ENCODE measurements at regions not wholly inside any gene's neighbourhood (a gene's known extent, or its start where the extent isn't known, plus 50 kb on each side); places are given as distances from the start of the nearest gene placed in this dataset.

DNA sequence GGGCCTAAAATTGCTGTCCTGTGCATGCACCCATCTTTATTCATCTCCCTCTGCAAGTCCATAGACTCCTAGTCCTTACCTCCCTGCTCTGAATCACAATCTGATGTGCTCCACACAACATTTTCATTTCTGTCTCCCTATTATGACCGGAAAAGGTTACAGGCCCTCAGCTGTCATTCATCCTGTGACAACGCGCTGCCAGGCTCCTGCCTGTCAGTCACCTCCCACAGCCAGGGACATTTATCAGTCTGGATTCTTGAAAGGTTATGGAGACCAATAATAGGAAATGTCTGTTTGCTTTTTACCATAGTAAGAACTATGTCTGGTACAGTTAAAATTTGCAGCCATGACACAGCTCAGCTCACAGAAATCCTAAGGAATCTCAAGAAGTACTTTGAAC lies 197.1 kb downstream of the RDH14 start:
- Histone ChIP-seq H2BK120ac (ENCODE audit: low read depth, low read length) (no peak overlapping the region), H3K79me2 (ENCODE audit: control insufficient read depth, insufficient read depth, low read length) (no peaks in the 10 kb centered on the region), H2BK5ac (ENCODE audit: low read length) (no peak overlapping the region), H2AK5ac (ENCODE audit: low read length) (no peak overlapping the region), H4K8ac (ENCODE audit: low read depth, low read length) (no peak overlapping the region), H3K56ac (ENCODE audit: low read length) (no peak overlapping the region), H2BK15ac (replicated peaks; ENCODE audit: low read depth) (no peak overlapping the region), H3K36me3 (ENCODE audit: control insufficient read depth, insufficient read depth, low read length) (no peaks in the 10 kb centered on the region), H3K27me3 (ENCODE audit: insufficient read depth, low read length, poor library complexity) (no peaks in the 10 kb centered on the region), H3K9ac (ENCODE audit: low read length) (no peak overlapping the region), H3K4me3 (ENCODE audit: low read length) (no peak overlapping the region), H3K4me1 (ENCODE audit: control insufficient read depth, low read depth, low read length) (no peaks in the 10 kb centered on the region), H3K18ac (ENCODE audit: low read length) (no peak overlapping the region), H3K23ac (ENCODE audit: low read length) (no peak overlapping the region), H3K4ac (ENCODE audit: low read depth, low read length) (no peak overlapping the region), H3K4me2 (ENCODE audit: low read length) (no peak overlapping the region), H3K27ac (ENCODE audit: low read depth, low read length) (no peak overlapping the region), H4K5ac (ENCODE audit: low read length) (no peak overlapping the region), H3K79me1 (ENCODE audit: low read length) (no peaks in the 10 kb centered on the region)
- no peak for DNase-seq
- WGBS (ENCODE audit: extremely low coverage, insufficient coverage, low lambda C conversion rate): no CpG with 5 or more reads among the region's 3 CpGs

DNA sequence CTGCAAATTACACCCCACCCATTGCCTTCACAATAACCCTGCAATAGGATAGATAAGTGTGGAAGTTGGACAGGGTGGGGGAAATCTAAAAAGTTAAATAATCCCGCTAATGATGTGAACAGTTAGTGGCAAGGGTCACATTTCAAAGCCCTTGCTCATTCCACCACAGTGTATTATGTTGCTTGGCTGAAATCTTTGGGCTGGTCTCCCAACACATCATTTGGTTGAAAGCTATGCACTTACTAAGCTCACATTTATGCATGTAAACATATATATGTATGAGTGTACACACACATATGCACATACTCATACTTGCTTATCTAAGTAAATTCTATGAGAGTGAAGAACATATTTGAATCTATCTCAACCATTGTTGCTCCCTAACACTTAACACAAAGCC lies 197.8 kb downstream of the RDH14 start:
- H3K4ac ChIP-seq (ENCODE audit: low read depth, low read length): no peak overlapping the region
- no peak overlapping the region for H3K4me2 ChIP-seq (ENCODE audit: low read length)

DNA sequence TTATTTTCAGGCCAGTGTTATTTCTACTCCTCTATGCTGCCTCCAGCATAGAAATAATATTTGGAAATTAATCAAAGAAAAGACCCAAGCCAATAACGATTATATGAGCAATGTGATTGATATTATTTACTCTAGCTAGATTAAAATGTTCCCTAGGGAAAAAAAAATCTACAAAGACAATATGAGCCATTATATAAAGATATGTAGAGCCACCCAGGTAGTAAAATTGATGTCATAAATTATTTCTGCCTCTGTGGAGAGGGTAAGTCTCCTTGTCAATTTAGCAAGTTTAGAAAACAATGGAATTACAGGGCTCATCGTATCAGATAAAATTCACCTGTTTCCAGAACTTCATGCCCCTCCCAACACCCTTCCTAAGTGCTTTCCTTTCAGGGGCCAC lies 202.9 kb downstream of the RDH14 start:
- WGBS (ENCODE audit: extremely low coverage, insufficient coverage, low lambda C conversion rate): no CpG with 5 or more reads among the region's 2 CpGs
- no peak for DNase-seq

More for the DNA sequence above, 197.8 kb downstream of the RDH14 start:
- H3K4me1 ChIP-seq (ENCODE audit: control insufficient read depth, low read depth, low read length): no peaks in the 10 kb centered on the region
- H3K18ac ChIP-seq (ENCODE audit: low read length): no peak overlapping the region
- H3K36me3 ChIP-seq (ENCODE audit: control insufficient read depth, insufficient read depth, low read length): no peaks in the 10 kb centered on the region
- no peak overlapping the region for H3K9ac ChIP-seq (ENCODE audit: low read length)
- no peak overlapping the region for H2BK120ac ChIP-seq (ENCODE audit: low read depth, low read length)
- H2BK15ac ChIP-seq (replicated peaks; ENCODE audit: low read depth): no peak overlapping the region
- no peak overlapping the region for H3K27ac ChIP-seq (ENCODE audit: low read depth, low read length)
- no peak overlapping the region for H4K8ac ChIP-seq (ENCODE audit: low read depth, low read length)
- H2AK5ac ChIP-seq (ENCODE audit: low read length): no peak overlapping the region
- no peak overlapping the region for H2BK5ac ChIP-seq (ENCODE audit: low read length)
- no peak for DNase-seq
- H3K79me1 ChIP-seq (ENCODE audit: low read length): no peaks in the 10 kb centered on the region
- no peak overlapping the region for H3K23ac ChIP-seq (ENCODE audit: low read length)
- no peaks in the 10 kb centered on the region for H3K27me3 ChIP-seq (ENCODE audit: insufficient read depth, low read length, poor library complexity)
- WGBS (ENCODE audit: extremely low coverage, insufficient coverage, low lambda C conversion rate): no CpG with 5 or more reads among the region's 1 CpG
- H3K56ac ChIP-seq (ENCODE audit: low read length): no peak overlapping the region
- no peak overlapping the region for H4K5ac ChIP-seq (ENCODE audit: low read length)
- H3K79me2 ChIP-seq (ENCODE audit: control insufficient read depth, insufficient read depth, low read length): no peaks in the 10 kb centered on the region
- H3K4me3 ChIP-seq (ENCODE audit: low read length): no peak overlapping the region

GRCh38 chr2:18356676-18357075 lies 203.8 kb downstream of the RDH14 start:
- H4K8ac ChIP-seq (ENCODE audit: low read depth, low read length): no peak overlapping the region
- H3K9ac ChIP-seq (ENCODE audit: low read length): no peak overlapping the region
- no peaks in the 10 kb centered on the region for H3K4me1 ChIP-seq (ENCODE audit: control insufficient read depth, low read depth, low read length)
- H3K79me1 ChIP-seq (ENCODE audit: low read length): no peaks in the 10 kb centered on the region
- H3K4me2 ChIP-seq (ENCODE audit: low read length): no peak overlapping the region
- H4K5ac ChIP-seq (ENCODE audit: low read length): no peak overlapping the region
- H2AK5ac ChIP-seq (ENCODE audit: low read length): no peak overlapping the region
- H3K56ac ChIP-seq (ENCODE audit: low read length): no peak overlapping the region
- H3K79me2 ChIP-seq (ENCODE audit: control insufficient read depth, insufficient read depth, low read length): no peaks in the 10 kb centered on the region
- no peak overlapping the region for H3K4me3 ChIP-seq (ENCODE audit: low read length)
- no CpG with 5 or more reads among the region's 2 CpGs for WGBS (ENCODE audit: extremely low coverage, insufficient coverage, low lambda C conversion rate)
- H2BK5ac ChIP-seq (ENCODE audit: low read length): no peak overlapping the region
- H3K4ac ChIP-seq (ENCODE audit: low read depth, low read length): no peak overlapping the region
- H3K27me3 ChIP-seq (ENCODE audit: insufficient read depth, low read length, poor library complexity): no peaks in the 10 kb centered on the region
- H3K27ac ChIP-seq (ENCODE audit: low read depth, low read length): no peak overlapping the region
- no peak overlapping the region for H3K18ac ChIP-seq (ENCODE audit: low read length)
- no peak overlapping the region for H2BK120ac ChIP-seq (ENCODE audit: low read depth, low read length)
- H3K23ac ChIP-seq (ENCODE audit: low read length): no peak overlapping the region
- DNase-seq: peak; percentile 8
- no peak overlapping the region for H2BK15ac ChIP-seq (replicated peaks; ENCODE audit: low read depth)
- H3K36me3 ChIP-seq (ENCODE audit: control insufficient read depth, insufficient read depth, low read length): no peaks in the 10 kb centered on the region

More for the DNA sequence above, 202.9 kb downstream of the RDH14 start:
- Histone ChIP-seq H2BK120ac (ENCODE audit: low read depth, low read length) (no peak overlapping the region), H3K27me3 (ENCODE audit: insufficient read depth, low read length, poor library complexity) (no peaks in the 10 kb centered on the region), H3K9ac (ENCODE audit: low read length) (no peak overlapping the region), H2BK5ac (ENCODE audit: low read length) (no peak overlapping the region), H2AK5ac (ENCODE audit: low read length) (no peak overlapping the region), H3K4me2 (ENCODE audit: low read length) (no peak overlapping the region), H3K36me3 (ENCODE audit: control insufficient read depth, insufficient read depth, low read length) (no peaks in the 10 kb centered on the region), H3K27ac (ENCODE audit: low read depth, low read length) (no peak overlapping the region), H3K79me2 (ENCODE audit: control insufficient read depth, insufficient read depth, low read length) (no peaks in the 10 kb centered on the region), H3K79me1 (ENCODE audit: low read length) (no peaks in the 10 kb centered on the region), H3K4me3 (ENCODE audit: low read length) (no peak overlapping the region), H3K18ac (ENCODE audit: low read length) (no peak overlapping the region), H2BK15ac (replicated peaks; ENCODE audit: low read depth) (no peak overlapping the region), H4K8ac (ENCODE audit: low read depth, low read length) (no peak overlapping the region), H3K4ac (ENCODE audit: low read depth, low read length) (no peak overlapping the region), H3K56ac (ENCODE audit: low read length) (no peak overlapping the region), H3K4me1 (ENCODE audit: control insufficient read depth, low read depth, low read length) (no peaks in the 10 kb centered on the region), H4K5ac (ENCODE audit: low read length) (no peak overlapping the region), H3K23ac (ENCODE audit: low read length) (no peak overlapping the region)

- Histone ChIP-seq H2BK5ac (ENCODE audit: low read length) (no peak overlapping the region), H4K5ac (ENCODE audit: low read length) (no peak overlapping the region), H3K4me2 (ENCODE audit: low read length) (no peak overlapping the region), H2AK5ac (ENCODE audit: low read length) (no peak overlapping the region), H4K8ac (ENCODE audit: low read depth, low read length) (no peak overlapping the region), H3K79me1 (ENCODE audit: low read length) (no peaks in the 10 kb centered on the region), H3K27ac (ENCODE audit: low read depth, low read length) (no peak overlapping the region), H3K56ac (ENCODE audit: low read length) (no peak overlapping the region), H3K18ac (ENCODE audit: low read length) (no peak overlapping the region), H3K9ac (ENCODE audit: low read length) (no peak overlapping the region), H3K4ac (ENCODE audit: low read depth, low read length) (no peak overlapping the region), H3K4me1 (ENCODE audit: control insufficient read depth, low read depth, low read length) (no peaks in the 10 kb centered on the region), H2BK15ac (replicated peaks; ENCODE audit: low read depth) (no peak overlapping the region), H3K27me3 (ENCODE audit: insufficient read depth, low read length, poor library complexity) (no peaks in the 10 kb centered on the region), H3K79me2 (ENCODE audit: control insufficient read depth, insufficient read depth, low read length) (no peaks in the 10 kb centered on the region), H3K4me3 (ENCODE audit: low read length) (no peak overlapping the region), H2BK120ac (ENCODE audit: low read depth, low read length) (no peak overlapping the region), H3K36me3 (ENCODE audit: control insufficient read depth, insufficient read depth, low read length) (no peaks in the 10 kb centered on the region), H3K23ac (ENCODE audit: low read length) (no peak overlapping the region)
- no peak for DNase-seq
- WGBS (ENCODE audit: extremely low coverage, insufficient coverage, low lambda C conversion rate): no CpG with 5 or more reads among the region's 1 CpG
Measured at GRCh38 chr2:18349421-18349820, 211.0 kb downstream of the RDH14 start.

GRCh38 chr2:18346874-18347273 lies 213.6 kb downstream of the RDH14 start:
- WGBS (ENCODE audit: extremely low coverage, insufficient coverage, low lambda C conversion rate): no CpG with 5 or more reads among the region's 3 CpGs
- DNase-seq: no peak
- H2BK5ac ChIP-seq (ENCODE audit: low read length): no peak overlapping the region

More at GRCh38 chr2:18346874-18347273, 213.6 kb downstream of the RDH14 start:
- Histone ChIP-seq H2AK5ac (ENCODE audit: low read length) (no peak overlapping the region), H3K23ac (ENCODE audit: low read length) (no peak overlapping the region), H3K4me1 (ENCODE audit: control insufficient read depth, low read depth, low read length) (no peaks in the 10 kb centered on the region), H2BK120ac (ENCODE audit: low read depth, low read length) (no peak overlapping the region), H3K56ac (ENCODE audit: low read length) (no peak overlapping the region), H3K9ac (ENCODE audit: low read length) (no peak overlapping the region), H3K36me3 (ENCODE audit: control insufficient read depth, insufficient read depth, low read length) (no peaks in the 10 kb centered on the region), H4K8ac (ENCODE audit: low read depth, low read length) (no peak overlapping the region), H3K18ac (ENCODE audit: low read length) (no peak overlapping the region), H3K4ac (ENCODE audit: low read depth, low read length) (no peak overlapping the region), H3K4me3 (ENCODE audit: low read length) (no peak overlapping the region), H3K27ac (ENCODE audit: low read depth, low read length) (no peak overlapping the region), H2BK15ac (replicated peaks; ENCODE audit: low read depth) (no peak overlapping the region), H4K5ac (ENCODE audit: low read length) (no peak overlapping the region), H3K79me2 (ENCODE audit: control insufficient read depth, insufficient read depth, low read length) (no peaks in the 10 kb centered on the region), H3K4me2 (ENCODE audit: low read length) (no peak overlapping the region), H3K27me3 (ENCODE audit: insufficient read depth, low read length, poor library complexity) (no peaks in the 10 kb centered on the region), H3K79me1 (ENCODE audit: low read length) (no peaks in the 10 kb centered on the region)

Data from mesendoderm (in vitro differentiated cells).